ENCODE measurements at regions not wholly inside any gene's neighbourhood (a gene's known extent, or its start where the extent isn't known, plus 50 kb on each side); places are given as distances from the start of the nearest gene placed in this dataset.

DNA sequence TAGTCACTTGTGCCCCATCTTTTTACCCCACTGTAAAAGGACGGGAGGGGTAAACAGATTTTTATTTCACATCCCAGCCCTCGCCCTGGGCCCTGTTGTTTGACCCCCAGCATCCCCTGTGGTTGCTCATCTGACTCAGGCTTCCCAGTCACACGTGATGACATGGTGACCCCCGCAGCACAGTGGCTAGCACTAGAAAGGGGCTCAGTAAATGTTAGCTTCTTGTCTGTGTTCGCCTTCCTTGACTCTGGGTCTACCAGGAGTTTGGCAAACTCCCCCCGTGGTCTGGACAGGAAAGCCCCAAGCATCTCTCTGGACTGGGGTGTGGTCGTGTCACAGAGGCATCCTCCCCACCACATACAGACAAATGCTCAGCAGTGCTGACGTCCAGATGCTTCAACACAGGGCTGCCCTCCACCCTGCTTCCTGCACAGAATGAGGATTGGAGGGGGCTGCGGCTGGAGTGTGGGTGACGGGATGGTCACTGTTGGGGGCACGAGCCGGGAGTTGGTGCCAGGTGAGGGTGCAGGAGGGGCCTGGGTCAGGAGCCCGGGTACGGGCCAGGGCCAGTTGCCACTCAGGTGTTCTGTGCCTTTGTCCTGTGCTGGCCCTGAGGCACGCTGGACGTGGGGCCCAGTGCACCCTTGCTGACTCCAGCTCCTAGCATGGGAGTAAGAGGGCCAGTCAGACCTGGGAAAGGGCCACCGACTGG lies 69.1 kb downstream of the METRNL start:
- Histone ChIP-seq H3K27me3 (ENCODE audit: insufficient read depth, poor library complexity, severe bottlenecking) (peaks cover 11% of the 10 kb centered on the region), H3K4me1 (ENCODE audit: insufficient read depth, poor library complexity, severe bottlenecking) (no peaks in the 10 kb centered on the region), H3K27ac (ENCODE audit: poor library complexity, severe bottlenecking) (no peak overlapping the region), H3K9me3 (ENCODE audit: severe bottlenecking) (peaks cover 3% of the 10 kb centered on the region), H3K4me3 (ENCODE audit: severe bottlenecking) (no peak overlapping the region), H3K36me3 (ENCODE audit: low read depth) (no peaks in the 10 kb centered on the region)
- TF ChIP-seq, protein P1, sequence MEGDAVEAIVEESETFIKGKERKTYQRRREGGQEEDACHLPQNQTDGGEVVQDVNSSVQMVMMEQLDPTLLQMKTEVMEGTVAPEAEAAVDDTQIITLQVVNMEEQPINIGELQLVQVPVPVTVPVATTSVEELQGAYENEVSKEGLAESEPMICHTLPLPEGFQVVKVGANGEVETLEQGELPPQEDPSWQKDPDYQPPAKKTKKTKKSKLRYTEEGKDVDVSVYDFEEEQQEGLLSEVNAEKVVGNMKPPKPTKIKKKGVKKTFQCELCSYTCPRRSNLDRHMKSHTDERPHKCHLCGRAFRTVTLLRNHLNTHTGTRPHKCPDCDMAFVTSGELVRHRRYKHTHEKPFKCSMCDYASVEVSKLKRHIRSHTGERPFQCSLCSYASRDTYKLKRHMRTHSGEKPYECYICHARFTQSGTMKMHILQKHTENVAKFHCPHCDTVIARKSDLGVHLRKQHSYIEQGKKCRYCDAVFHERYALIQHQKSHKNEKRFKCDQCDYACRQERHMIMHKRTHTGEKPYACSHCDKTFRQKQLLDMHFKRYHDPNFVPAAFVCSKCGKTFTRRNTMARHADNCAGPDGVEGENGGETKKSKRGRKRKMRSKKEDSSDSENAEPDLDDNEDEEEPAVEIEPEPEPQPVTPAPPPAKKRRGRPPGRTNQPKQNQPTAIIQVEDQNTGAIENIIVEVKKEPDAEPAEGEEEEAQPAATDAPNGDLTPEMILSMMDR (IDR thresholded peaks at IDR 0.05; ENCODE audit: poor library complexity, severe bottlenecking): no peak
- DNase-seq (ENCODE audit: low spot score) (no peak), ATAC-seq (ENCODE audit: low read depth) (no peak)

DNA sequence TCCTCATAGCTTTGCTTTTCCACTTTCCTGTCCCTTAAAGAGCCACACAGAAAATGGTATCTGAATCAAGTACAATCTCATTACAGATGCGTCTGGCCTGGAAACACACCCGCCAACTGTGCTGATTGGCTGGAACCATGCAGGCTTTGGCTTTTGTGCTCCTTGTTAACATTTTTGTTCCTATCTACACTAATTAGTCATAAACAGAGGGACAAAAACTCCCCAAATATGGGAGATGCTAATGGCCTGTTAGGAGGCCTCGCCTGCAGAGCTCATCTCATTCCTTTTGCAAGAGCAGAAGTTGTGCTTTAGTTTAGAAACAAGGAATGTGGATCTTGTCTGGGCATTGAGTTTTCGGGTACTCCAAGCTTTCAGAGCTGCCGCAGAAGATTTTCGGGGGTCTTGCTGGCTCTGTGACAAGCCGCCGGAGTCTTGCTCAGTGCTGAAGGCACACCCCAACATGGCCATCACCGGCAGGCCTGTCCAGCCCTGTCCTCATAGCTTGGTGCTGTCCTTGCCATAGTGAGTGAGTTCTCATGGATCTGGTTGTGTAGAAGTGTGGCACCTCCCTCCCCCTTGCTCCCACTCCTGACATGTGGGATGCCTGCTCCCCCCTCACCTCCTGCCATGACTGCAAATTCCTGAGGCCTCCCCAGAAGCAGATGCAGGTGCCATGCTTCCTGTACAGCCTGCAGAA lies 69.8 kb downstream of the METRNL start:
- Histone ChIP-seq H3K4me3 (ENCODE audit: severe bottlenecking) (no peak overlapping the region), H3K9me3 (ENCODE audit: severe bottlenecking) (peaks cover 3% of the 10 kb centered on the region), H3K36me3 (ENCODE audit: low read depth) (no peaks in the 10 kb centered on the region), H3K27me3 (ENCODE audit: insufficient read depth, poor library complexity, severe bottlenecking) (peaks cover 11% of the 10 kb centered on the region), H3K4me1 (ENCODE audit: insufficient read depth, poor library complexity, severe bottlenecking) (no peaks in the 10 kb centered on the region), H3K27ac (ENCODE audit: poor library complexity, severe bottlenecking) (no peak overlapping the region)
- ATAC-seq (ENCODE audit: low read depth) (no peak), DNase-seq (ENCODE audit: low spot score) (no peak)
- TF ChIP-seq, protein P1 (IDR thresholded peaks at IDR 0.05; ENCODE audit: poor library complexity, severe bottlenecking): no peak

GRCh38 chr17:83149761-83150251 lies 70.4 kb downstream of the METRNL start:
- H3K4me3 ChIP-seq (ENCODE audit: severe bottlenecking): no peak overlapping the region
- H3K36me3 ChIP-seq (ENCODE audit: low read depth): no peaks in the 10 kb centered on the region
- H3K4me1 ChIP-seq (ENCODE audit: insufficient read depth, poor library complexity, severe bottlenecking): no peaks in the 10 kb centered on the region
- H3K9me3 ChIP-seq (ENCODE audit: severe bottlenecking): peaks cover 3% of the 10 kb centered on the region
- H3K27me3 ChIP-seq (ENCODE audit: insufficient read depth, poor library complexity, severe bottlenecking): peaks cover 11% of the 10 kb centered on the region
- TF ChIP-seq, protein P1 (IDR thresholded peaks at IDR 0.05; ENCODE audit: poor library complexity, severe bottlenecking): no peak
- no peak for DNase-seq (ENCODE audit: low spot score)
- no peak overlapping the region for H3K27ac ChIP-seq (ENCODE audit: poor library complexity, severe bottlenecking)
- no peak for ATAC-seq (ENCODE audit: low read depth)

DNA sequence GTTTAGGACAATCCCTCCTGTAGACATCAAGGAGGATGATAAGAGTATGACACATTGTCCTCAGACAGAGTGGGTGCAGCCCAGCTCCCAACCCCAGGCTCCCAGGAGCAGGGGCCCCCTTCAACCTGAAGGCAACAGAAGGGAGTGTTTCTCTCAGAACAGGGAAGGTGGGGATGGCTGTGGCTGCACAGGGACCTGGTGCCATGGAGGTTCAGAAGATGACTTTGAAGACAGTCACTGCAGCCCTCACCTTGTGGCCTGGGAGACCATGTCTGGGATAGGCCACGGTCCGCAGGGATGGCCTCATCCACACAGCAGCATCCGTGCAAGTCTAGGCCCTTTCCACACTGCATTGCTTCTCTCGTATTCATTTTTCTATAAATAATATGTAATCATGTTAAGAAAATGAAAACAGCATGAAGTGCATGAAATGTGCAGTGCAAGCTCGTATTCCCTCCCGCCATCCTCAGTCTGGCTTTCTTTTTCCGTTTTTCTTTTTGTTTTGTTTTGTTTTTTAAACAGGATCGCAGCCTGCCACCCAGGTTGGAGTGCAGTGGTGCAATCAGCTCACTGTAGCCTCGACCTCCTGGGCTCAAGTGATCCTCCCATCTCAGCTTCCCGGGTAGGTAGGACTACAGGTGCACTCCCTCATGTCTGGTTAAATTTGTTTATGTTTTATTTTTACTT lies 71.1 kb downstream of the METRNL start:
- TF ChIP-seq, protein P1 (IDR thresholded peaks at IDR 0.05; ENCODE audit: poor library complexity, severe bottlenecking): no peak
- H3K36me3 ChIP-seq (ENCODE audit: low read depth): no peaks in the 10 kb centered on the region
- DNase-seq (ENCODE audit: low spot score): no peak
- H3K4me3 ChIP-seq (ENCODE audit: severe bottlenecking): no peak overlapping the region
- no peak for ATAC-seq (ENCODE audit: low read depth)
- peaks cover 11% of the 10 kb centered on the region for H3K27me3 ChIP-seq (ENCODE audit: insufficient read depth, poor library complexity, severe bottlenecking)
- peaks cover 3% of the 10 kb centered on the region for H3K9me3 ChIP-seq (ENCODE audit: severe bottlenecking)
- H3K4me1 ChIP-seq (ENCODE audit: insufficient read depth, poor library complexity, severe bottlenecking): no peaks in the 10 kb centered on the region
- no peak overlapping the region for H3K27ac ChIP-seq (ENCODE audit: poor library complexity, severe bottlenecking)
